ENCODE measurements at regions not wholly inside any gene's neighbourhood (a gene's known extent, or its start where the extent isn't known, plus 50 kb on each side); places are given as distances from the start of the nearest gene placed in this dataset.

- no peak for TF ChIP-seq SOX5 (CRISPR knock-in tag; IDR thresholded peaks at IDR 0.05; ENCODE audit: borderline replicate concordance)
- TF ChIP-seq KLF16 (CRISPR knock-in tag; IDR thresholded peaks at IDR 0.05): no peak
- TF ChIP-seq CREM (IDR thresholded peaks at IDR 0.05): no peak
- no peak for TF ChIP-seq CREM (CRISPR knock-in tag; IDR thresholded peaks at IDR 0.05)
- no peak for TF ChIP-seq NFIC (IDR thresholded peaks at IDR 0.05; ENCODE audit: low read length)
Observed at GRCh38 chr14:65304963-65305362, 107.6 kb upstream of the FUT8 start.
